ENCODE measurements at regions not wholly inside any gene's neighbourhood (a gene's known extent, or its start where the extent isn't known, plus 50 kb on each side); places are given as distances from the start of the nearest gene placed in this dataset.

GRCh38 chr5:60267907-60268306, 374.4 kb upstream of the PDE4D start:
- WGBS, 2 donors: 85 to 88% methylated on average over 3 of the region's 3 CpGs
- intact Hi-C loops (cut with DNase I; ENCODE audit: low total_unique reads): no loop called here
- H3K4me3 ChIP-seq (ENCODE audit: low read depth, poor library complexity, severe bottlenecking): no peak overlapping the region
- no peak for TF ChIP-seq CTCF (IDR thresholded peaks at IDR 0.05)
- no peak for TF ChIP-seq POLR2A (IDR thresholded peaks at IDR 0.05)
- no peak for DNase-seq (ENCODE audit: low spot score in 2 of 2)

- intact Hi-C loops (cut with DNase I; ENCODE audit: low total_unique reads): no loop called here
- WGBS, 2 donors: 87 to 89% methylated on average over 5 of the region's 5 CpGs
- no peak for DNase-seq (ENCODE audit: low spot score in 2 of 2)
- no peak overlapping the region for H3K4me3 ChIP-seq (ENCODE audit: low read depth, poor library complexity, severe bottlenecking)
- TF ChIP-seq CTCF (IDR thresholded peaks at IDR 0.05): no peak
Observed at GRCh38 chr5:60263346-60263745, 369.8 kb upstream of the PDE4D start.

GRCh38 chr5:60262576-60263295, 369.2 kb upstream of the PDE4D start:
- TF ChIP-seq POLR2A (IDR thresholded peaks at IDR 0.05) (no peak), CTCF (IDR thresholded peaks at IDR 0.05) (no peak)
- WGBS, 2 donors: 79 to 80% methylated on average over 6 of the region's 6 CpGs
- intact Hi-C loops (cut with DNase I; ENCODE audit: low total_unique reads): no loop called here
- no peak for DNase-seq (ENCODE audit: low spot score in 2 of 2)
- H3K4me3 ChIP-seq (ENCODE audit: low read depth, poor library complexity, severe bottlenecking): no peak overlapping the region

- 88 to 100% methylated on average over 1 of the region's 1 CpG for WGBS, 2 donors
Observed at GRCh38 chr5:60261732-60262131, 368.2 kb upstream of the PDE4D start.

GRCh38 chr5:60260658-60261057, 367.1 kb upstream of the PDE4D start:
- no peak for TF ChIP-seq POLR2A (IDR thresholded peaks at IDR 0.05)
- no peak for TF ChIP-seq CTCF (IDR thresholded peaks at IDR 0.05)
- no peak overlapping the region for H3K4me3 ChIP-seq (ENCODE audit: low read depth, poor library complexity, severe bottlenecking)
- WGBS, 2 donors: 96 to 100% methylated on average over 1 of the region's 1 CpG
- DNase-seq (ENCODE audit: low spot score in 2 of 2): no peak
- intact Hi-C loops (cut with DNase I; ENCODE audit: low total_unique reads): no loop called here

More at GRCh38 chr5:60261732-60262131, 368.2 kb upstream of the PDE4D start:
- intact Hi-C loops (cut with DNase I; ENCODE audit: low total_unique reads): no loop called here
- no peak for TF ChIP-seq CTCF (IDR thresholded peaks at IDR 0.05)
- TF ChIP-seq POLR2A (IDR thresholded peaks at IDR 0.05): no peak
- no peak for DNase-seq (ENCODE audit: low spot score in 2 of 2)
- H3K4me3 ChIP-seq (ENCODE audit: low read depth, poor library complexity, severe bottlenecking): no peak overlapping the region

GRCh38 chr5:60259730-60260129, 366.2 kb upstream of the PDE4D start:
- TF ChIP-seq CTCF (IDR thresholded peaks at IDR 0.05) (no peak), POLR2A (IDR thresholded peaks at IDR 0.05) (no peak)
- 68 to 71% methylated on average over 3 of the region's 3 CpGs for WGBS, 2 donors
- intact Hi-C loops (cut with DNase I; ENCODE audit: low total_unique reads): no loop called here
- DNase-seq (ENCODE audit: low spot score in 2 of 2): no peak
- no peak overlapping the region for H3K4me3 ChIP-seq (ENCODE audit: low read depth, poor library complexity, severe bottlenecking)
